ENCODE measurements at regions not wholly inside any gene's neighbourhood (a gene's known extent, or its start where the extent isn't known, plus 50 kb on each side); places are given as distances from the start of the nearest gene placed in this dataset.

DNA sequence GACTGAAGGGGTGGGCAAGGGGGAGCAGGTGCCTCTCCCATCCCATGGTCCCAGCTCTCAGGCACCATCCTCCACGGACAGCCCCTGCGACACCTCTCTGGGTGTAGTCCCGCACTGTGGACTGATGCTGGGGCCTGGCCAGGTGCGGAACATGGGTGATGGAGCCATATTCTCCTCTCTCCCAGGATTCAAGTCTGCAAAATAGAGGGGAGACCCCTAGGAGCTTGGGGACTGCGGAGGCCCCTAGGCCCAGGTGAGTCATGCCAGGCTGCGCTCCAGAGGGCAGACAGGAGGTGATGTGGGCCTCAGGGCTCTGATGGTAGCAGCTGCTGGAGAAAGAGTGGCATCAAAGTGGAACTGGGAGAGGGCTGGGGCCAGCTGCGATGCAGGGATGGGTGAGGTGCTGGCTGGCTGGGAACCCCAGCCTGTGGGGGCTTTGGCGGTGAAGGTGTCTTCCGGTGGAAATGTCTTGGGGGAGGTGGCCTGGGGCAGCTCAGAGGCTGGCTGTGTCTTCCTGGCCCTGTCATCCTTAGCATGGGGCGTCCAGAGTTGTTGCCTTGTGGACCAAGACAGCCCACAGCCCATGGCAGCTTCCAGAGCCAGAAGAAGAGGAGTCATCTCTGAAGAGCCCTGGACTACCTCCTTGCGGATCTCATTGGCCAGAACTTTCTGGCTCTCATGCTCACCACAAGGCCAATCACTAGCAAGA is 149.1 kb downstream of the KIF26A start:
- TF ChIP-seq GATA3 (IDR thresholded peaks at IDR 0.05; ENCODE audit: low read depth, low read length) = no peak
- TF ChIP-seq GATA2 (IDR thresholded peaks at IDR 0.05; ENCODE audit: low read depth, low read length) = no peak

DNA sequence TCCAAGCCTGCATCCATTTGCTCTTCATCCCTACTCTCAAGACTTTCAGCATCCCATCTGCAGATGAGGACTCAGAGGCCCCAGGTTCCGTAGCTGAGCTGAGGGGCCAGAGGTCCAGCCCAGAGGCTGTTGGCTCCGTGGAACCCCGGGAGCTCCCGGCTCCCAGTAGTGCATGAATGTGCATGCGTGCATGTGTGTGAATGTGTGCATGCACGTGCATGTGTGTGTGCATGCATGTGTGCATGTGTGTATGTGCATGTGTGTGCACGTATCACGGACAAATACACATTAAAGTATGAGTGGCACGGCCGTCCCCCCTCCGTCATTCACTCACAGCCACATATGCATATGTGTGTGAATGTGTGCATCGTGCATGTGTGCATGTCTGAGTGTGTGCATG is 149.9 kb downstream of the KIF26A start:
- TF ChIP-seq GATA2 (IDR thresholded peaks at IDR 0.05; ENCODE audit: low read depth, low read length) (no peak), GATA3 (IDR thresholded peaks at IDR 0.05; ENCODE audit: low read depth, low read length) (no peak)

DNA sequence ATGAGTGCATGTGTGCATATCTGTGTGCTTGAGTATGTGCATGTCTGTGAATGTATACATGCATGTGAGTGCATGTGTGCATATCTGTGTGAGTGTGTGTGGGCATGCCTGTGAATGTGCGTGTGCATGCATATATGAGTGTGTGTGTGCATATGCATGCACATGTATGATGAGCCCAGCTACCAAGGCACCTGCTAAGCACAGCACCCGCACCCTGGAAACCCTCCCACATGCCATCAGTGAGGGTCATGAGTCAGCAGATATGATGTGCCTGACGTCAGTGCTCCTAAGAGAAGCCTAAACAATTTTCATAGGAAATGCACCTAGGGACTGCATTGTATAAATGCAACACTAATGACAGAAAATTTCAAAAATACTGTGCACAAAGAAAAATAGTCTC is 151.1 kb downstream of the KIF26A start:
- TF ChIP-seq GATA2 (IDR thresholded peaks at IDR 0.05; ENCODE audit: low read depth, low read length) = no peak
- TF ChIP-seq GATA3 (IDR thresholded peaks at IDR 0.05; ENCODE audit: low read depth, low read length) = no peak

DNA sequence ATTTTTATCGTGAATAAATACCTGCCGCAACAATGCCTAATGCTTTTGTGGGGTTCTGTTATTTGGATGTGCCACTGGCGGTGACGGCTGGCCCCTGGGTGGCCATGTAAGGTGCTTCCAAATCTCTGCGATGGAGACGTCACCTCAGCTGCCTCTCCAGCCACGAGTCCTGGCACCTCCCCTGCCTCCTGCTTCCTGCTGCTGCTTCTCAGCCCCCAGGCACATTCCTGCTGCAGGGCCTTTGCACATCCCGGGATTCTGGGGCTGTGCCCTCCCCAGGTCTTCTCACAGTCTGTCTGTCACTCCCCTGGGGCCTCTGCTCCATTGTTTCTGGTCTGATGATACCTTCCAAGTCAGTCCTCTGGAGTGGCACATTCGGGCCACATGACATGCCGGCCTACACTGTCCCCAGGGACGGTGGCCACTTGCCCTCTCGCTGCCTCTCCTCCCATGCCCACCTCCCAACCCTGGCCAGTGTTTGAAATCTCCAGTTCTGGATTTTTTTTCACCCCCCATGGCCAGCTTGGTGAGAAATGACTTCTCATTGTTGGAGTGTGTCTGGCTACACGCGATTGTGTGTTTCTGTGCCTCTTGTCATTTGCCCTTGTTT is 151.8 kb downstream of the KIF26A start:
- TF ChIP-seq GATA2 (IDR thresholded peaks at IDR 0.05; ENCODE audit: low read depth, low read length) = no peak
- no peak for TF ChIP-seq GATA3 (IDR thresholded peaks at IDR 0.05; ENCODE audit: low read depth, low read length)

DNA sequence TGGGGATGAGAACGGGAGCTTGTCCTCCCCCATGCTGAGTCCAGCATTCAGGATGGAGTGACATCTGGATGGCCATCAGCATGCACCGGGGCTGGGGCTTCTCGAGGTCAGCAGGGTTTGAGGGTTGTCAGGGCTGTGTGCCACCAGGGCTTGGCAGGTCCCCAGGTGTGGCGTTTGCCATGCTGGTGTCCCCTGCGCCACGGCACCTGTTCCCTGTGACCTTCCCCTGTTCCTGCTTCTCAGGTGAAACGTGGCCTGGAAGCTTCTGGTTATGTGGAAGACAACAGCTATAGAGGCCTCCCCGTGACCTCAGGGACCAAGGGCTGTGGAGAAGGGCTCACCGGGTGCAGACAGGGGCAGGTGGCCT is 152.4 kb downstream of the KIF26A start:
- no peak for TF ChIP-seq GATA3 (IDR thresholded peaks at IDR 0.05; ENCODE audit: low read depth, low read length)
- TF ChIP-seq GATA2 (IDR thresholded peaks at IDR 0.05; ENCODE audit: low read depth, low read length) = no peak

DNA sequence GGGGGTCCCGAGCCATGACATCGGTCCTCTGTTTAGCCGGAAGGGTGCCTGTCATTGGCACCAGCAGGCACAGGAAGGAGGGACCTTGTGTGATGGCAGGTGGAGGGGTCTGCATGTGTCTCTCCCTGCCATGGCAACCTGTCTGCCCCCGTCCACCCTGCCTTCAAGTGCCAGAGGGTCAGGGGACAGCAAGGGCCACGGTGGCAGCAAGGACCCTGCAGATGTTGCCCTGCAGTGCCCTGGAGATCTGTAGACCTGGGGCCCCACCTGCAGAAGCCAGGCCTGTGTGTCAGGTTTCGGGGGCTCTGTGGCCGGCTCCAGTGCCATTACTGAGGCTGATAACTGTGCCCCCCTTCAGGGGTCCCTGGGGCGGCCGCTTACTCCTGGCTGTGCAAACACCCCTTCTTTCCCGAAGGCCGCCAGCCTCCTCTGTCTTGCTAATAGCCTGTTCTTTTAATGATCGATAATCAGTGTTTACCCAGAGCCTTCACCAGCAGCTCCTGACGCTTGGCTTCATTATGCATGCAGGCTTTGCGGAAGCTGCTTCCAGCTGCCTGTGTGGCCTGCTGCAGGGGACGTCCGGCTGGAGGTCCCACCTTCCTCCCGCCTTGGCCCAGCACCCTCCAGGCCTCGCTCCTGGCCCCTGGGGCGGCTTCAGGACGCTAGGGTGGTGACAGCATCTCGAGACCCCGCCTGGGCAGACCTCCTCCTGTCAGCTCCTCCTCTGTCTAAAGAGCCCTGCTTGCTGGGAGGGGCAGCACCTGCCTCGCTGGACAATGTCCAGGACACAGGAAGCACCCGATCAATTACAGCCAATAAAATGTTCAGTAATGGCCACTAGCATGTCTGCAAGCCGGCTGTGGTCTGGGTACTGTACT is 153.0 kb downstream of the KIF26A start:
- TF ChIP-seq GATA3 (IDR thresholded peaks at IDR 0.05; ENCODE audit: low read depth, low read length) (no peak), GATA2 (IDR thresholded peaks at IDR 0.05; ENCODE audit: low read depth, low read length) (no peak)

DNA sequence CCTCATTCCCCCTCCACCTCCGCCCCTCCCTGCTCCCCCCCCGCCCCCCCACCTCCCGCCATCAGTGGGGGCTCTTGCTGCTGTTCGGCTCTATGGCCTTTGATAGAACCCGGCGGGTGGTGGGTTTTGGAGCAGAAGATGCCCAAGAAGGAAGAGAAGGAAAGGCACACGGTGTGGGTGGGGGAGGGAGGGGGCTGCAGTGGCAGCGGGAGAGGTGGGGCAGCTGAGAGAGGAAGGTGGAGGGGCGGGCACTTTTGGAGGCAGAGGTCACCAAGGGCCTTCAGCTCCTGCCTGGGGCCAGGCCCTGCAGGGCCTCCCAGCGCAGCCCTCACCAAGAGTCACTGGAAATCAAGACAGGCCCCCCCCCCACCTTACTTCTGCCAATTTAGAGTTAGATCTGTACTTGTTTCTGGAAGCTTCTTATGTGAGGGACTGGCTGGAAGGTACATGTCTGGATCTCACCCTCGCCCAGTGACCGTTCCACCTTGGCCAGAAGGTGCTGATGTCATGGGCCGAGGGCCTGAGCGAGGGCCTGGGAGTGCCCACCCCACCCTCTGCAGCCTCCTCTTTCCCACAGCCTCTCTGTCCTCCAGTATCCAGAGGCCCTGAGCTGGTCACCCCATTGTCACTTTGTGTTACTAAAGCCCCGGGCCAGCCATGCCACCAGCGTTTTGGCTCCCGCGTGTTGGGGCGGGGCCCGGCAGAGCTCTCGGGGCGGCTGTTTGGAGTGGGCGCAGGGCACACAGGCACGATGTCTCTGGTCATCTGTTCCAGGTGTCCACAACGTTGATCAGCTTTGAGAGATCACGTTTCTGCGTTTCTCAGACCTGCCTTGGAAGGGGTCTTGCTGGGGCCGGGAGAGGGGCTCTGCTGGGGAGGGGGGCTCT is 153.9 kb downstream of the KIF26A start:
- TF ChIP-seq GATA2 (IDR thresholded peaks at IDR 0.05; ENCODE audit: low read depth, low read length) (no peak), GATA3 (IDR thresholded peaks at IDR 0.05; ENCODE audit: low read depth, low read length) (no peak)

DNA sequence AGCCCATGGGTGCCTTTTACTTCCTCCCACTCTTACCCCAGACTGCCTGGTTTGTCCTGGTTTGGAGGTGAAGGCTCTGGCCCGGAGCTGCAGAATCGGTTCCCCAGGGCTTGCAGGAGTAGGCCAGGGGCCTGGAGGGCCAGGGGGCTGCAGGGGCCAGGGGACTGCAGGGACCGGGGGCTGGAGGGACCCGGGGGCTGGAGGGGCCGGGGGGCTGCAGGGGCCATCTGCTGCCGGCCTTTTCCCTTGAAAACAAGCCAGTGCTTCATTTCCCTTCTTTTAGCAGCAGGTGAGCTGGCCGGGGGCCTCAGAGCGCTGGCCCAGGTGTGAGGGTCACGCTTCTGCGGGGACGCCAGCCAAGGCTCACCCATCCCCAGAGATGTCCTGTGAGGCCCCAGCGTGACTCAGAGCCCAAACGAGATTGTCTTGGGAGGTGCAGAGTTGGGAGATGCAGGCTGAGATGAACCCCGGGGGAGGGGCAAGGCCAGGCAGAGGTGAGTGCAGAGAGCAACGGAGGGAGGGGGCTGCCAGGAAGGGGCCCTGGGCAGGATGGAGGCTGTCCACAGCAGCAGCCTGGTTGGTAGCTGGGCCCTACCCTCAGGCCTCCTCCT is 154.9 kb downstream of the KIF26A start:
- no peak for TF ChIP-seq GATA2 (IDR thresholded peaks at IDR 0.05; ENCODE audit: low read depth, low read length)
- no peak for TF ChIP-seq GATA3 (IDR thresholded peaks at IDR 0.05; ENCODE audit: low read depth, low read length)

DNA sequence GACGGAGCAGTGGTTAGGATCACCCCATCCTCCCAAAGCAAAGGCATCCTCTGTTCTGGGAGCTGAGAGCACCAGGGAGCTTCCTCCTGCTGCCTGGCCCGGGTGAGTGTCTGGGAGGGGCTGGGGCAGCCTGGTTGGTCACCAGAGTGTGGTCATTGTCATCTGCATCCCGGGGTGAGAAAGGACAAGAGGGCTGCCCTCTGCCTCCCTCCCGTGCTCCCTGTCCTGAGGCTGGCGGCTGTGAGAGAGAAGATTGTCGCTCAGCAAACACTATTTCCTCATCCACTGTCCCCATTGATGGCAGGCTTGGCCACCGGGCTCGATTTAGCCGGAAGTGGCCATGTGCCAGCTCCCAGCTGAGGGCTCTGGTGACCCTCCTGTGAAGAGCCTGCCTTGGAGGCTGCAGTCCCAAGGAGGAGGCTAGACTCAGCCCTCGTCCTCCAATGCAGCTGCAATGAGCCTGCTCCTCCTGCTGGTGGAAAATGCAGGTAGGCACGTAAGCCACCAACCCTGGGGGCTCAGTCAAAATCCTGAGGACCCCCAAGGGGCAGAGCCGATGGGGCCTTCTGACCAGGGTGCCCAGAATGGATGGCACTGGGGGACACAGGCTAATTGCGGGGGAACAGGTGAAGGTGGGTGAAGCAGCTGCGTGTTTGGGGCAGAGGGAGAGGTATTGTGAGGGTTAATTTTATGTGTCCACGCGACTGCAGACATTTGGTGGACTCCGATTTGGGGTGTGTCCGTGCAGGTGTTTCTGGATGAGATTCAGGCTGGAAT is 155.7 kb downstream of the KIF26A start:
- no peak for TF ChIP-seq GATA3 (IDR thresholded peaks at IDR 0.05; ENCODE audit: low read depth, low read length)

DNA sequence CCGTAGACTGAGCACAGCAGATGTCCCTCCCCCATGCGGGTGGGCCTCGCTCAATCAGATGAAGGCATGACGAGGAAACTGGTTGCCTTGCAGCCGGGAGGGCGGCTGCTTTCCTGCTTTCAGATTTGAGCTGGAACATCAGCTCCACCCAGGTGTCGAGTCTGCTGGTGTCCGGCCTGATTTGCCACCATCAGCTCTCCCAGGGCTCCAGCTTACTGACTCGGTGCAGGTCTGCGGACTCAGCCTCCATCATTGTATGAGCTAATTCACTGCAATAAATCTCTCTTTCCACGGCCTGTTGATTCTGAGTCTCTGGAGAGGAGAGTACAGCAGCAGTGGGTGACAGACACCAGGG is 156.2 kb downstream of the KIF26A start:
- no peak for TF ChIP-seq GATA3 (IDR thresholded peaks at IDR 0.05; ENCODE audit: low read depth, low read length)
- no peak for TF ChIP-seq GATA2 (IDR thresholded peaks at IDR 0.05; ENCODE audit: low read depth, low read length)

DNA sequence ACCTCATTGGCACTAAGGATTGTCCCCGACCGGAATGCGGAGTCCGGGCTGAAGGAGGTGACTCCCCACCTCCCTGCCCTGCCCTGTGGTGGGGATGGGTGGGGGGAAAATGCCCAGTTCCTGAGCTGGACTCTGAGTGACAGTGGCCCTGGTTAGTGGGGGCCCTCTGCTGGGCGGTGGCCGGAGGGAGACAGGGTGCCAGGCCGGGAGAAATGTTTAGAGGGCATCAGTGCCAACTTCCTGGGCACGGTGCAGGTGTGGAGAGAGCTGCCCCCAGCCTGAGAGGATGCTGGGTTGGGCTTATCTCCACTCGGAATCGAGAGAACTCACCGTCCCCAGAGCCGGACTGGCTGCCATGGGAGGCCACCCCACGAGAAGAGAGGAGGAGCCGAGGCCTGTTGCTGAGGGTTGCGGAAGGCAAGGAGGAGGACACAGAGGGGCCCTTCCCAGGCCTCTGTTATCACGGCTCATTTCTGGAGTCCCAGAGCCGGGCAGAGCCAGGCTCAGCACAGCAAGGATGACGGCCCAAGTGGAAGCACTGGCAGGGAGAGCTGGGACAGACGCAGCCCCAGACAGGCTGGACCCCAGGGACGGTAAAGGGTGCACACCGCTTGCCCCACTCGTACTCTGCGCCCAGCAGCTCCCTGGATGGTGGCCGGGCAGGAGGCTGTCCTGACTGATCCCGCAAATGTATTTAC is 156.7 kb downstream of the KIF26A start:
- TF ChIP-seq GATA2 (IDR thresholded peaks at IDR 0.05; ENCODE audit: low read depth, low read length) = peak; percentile 80
- no peak for TF ChIP-seq GATA3 (IDR thresholded peaks at IDR 0.05; ENCODE audit: low read depth, low read length)

DNA sequence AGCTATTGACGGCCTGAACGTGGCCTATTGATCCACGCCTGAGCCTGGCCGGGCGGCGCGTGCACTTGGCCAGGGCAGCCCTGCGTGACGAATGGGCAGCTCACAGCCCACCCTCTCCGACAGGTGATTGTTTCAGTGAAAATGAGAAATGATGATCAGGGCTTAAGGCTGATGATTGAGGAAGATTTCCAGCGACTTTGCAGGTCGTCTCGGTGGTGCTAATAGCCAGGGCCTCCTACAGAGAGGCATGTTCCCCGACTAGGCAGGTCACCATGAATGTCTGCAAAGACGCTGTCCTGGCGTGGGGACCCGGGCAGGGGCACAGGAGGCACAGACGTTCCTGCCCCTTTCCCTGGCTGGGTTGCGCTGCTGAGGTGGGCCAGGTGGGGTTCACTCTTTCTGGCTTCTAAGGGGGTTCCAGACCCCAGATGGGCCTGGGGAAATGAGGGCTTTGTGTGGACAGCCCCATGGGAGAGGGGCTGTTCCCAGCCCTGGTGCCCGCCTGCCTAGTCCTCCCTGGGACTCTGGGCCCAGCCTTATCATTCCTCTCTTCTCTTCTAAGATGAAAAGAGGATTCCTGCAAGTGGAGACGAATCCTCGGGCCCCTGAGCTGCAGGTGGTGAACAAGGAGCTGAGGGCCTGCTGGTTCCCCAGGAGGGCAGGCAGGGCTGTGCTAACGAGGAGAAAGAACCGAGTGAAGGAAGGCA is 157.4 kb downstream of the KIF26A start:
- TF ChIP-seq GATA2 (IDR thresholded peaks at IDR 0.05; ENCODE audit: low read depth, low read length) = no peak
- TF ChIP-seq GATA3 (IDR thresholded peaks at IDR 0.05; ENCODE audit: low read depth, low read length) = no peak
